LNCaP clone FGC (cell line): ENCODE measurements at regions not wholly inside any gene's neighbourhood (a gene's known extent, or its start where the extent isn't known, plus 50 kb on each side); places are given as distances from the start of the nearest gene placed in this dataset.

Experiments
- DNase-seq: peaks from one replicate; pipeline ENCODE4 v3.0.0-alpha.2; 2011; ENCODE audit warnings: low read depth
- H3K4me3 ChIP-seq: 2 replicates; pipeline ENCODE4 v1.5.1; 2011; ENCODE audit warnings: mild to moderate bottlenecking, low read depth, low read length, control low read depth
- CTCF ChIP-seq: IDR thresholded peaks from 2 replicates; pipeline ENCODE4 v1.5.1; 2012; ENCODE audit warnings: mild to moderate bottlenecking; ENCODE audit not compliant: control insufficient read depth, insufficient read depth; ENCODE audit errors: extremely low read depth

GRCh38 chr4:60817609-60818008 lies 382.5 kb upstream of the ADGRL3 start:
- no peak for TF ChIP-seq CTCF
- no peak overlapping the region for H3K4me3 ChIP-seq
- DNase-seq, result no peak

GRCh38 chr4:60822986-60823385 lies 377.1 kb upstream of the ADGRL3 start:
- DNase-seq, result no peak

GRCh38 chr4:60840020-60840419 lies 360.1 kb upstream of the ADGRL3 start:
- H3K4me3 ChIP-seq, result no peak overlapping the region

More at GRCh38 chr4:60822986-60823385, 377.1 kb upstream of the ADGRL3 start:
- no peak overlapping the region for H3K4me3 ChIP-seq
- TF ChIP-seq CTCF, result no peak

GRCh38 chr4:60846678-60847077 lies 353.4 kb upstream of the ADGRL3 start:
- no peak for DNase-seq
- H3K4me3 ChIP-seq, result no peak overlapping the region
- TF ChIP-seq CTCF, result no peak

More at GRCh38 chr4:60840020-60840419, 360.1 kb upstream of the ADGRL3 start:
- DNase-seq, result no peak
- no peak for TF ChIP-seq CTCF

- TF ChIP-seq CTCF, result no peak
- no peak for DNase-seq
These were observed 352.5 kb upstream of the ADGRL3 start for GRCh38 chr4:60847614-60848013.

GRCh38 chr4:60857130-60857753 lies 342.9 kb upstream of the ADGRL3 start:
- no peak overlapping the region for H3K4me3 ChIP-seq
- TF ChIP-seq CTCF, result no peak
- DNase-seq, result no peak

More at GRCh38 chr4:60847614-60848013, 352.5 kb upstream of the ADGRL3 start:
- no peak overlapping the region for H3K4me3 ChIP-seq

- TF ChIP-seq CTCF, result no peak
- H3K4me3 ChIP-seq, result no peak overlapping the region
- no peak for DNase-seq
These were observed 336.7 kb upstream of the ADGRL3 start for GRCh38 chr4:60863442-60863841.
